ENCODE measurements at regions not wholly inside any gene's neighbourhood (a gene's known extent, or its start where the extent isn't known, plus 50 kb on each side); places are given as distances from the start of the nearest gene placed in this dataset.

- BruUV-seq (replicated peaks), result no TSS peak
- Histone ChIP-seq H3K9me3 (replicated peaks; ENCODE audit: control insufficient read depth, insufficient read depth, low read length) (no peaks in the 10 kb centered on the region), H4K20me1 (replicated peaks; ENCODE audit: control insufficient read depth, extremely low read depth, insufficient read depth, low read length) (no peaks in the 10 kb centered on the region), H3K79me2 (ENCODE audit: control insufficient read depth, insufficient read depth, low read length) (no peaks in the 10 kb centered on the region), H3K9ac (replicated peaks; ENCODE audit: extremely low read depth, insufficient read depth, low read length) (no peak overlapping the region), H3K9me1 (replicated peaks; ENCODE audit: control insufficient read depth, extremely low read depth, insufficient read depth, low read length) (no peaks in the 10 kb centered on the region), H3K36me3 (ENCODE audit: control insufficient read depth in 2 of 2, extremely low read depth in 1 of 2, insufficient read depth in 2 of 2, low read length in 2 of 2) (no peaks in the 10 kb centered on the region), H3K4me1 (ENCODE audit: control insufficient read depth, extremely low read depth, insufficient read depth, low read length) (no peaks in the 10 kb centered on the region), H3K4me3 (replicated peaks in 1 of 3; ENCODE audit: insufficient read depth in 1 of 3, low read depth in 1 of 3, low read length in 3 of 3) (no peak overlapping the region), H3K27me3 (ENCODE audit: control insufficient read depth in 2 of 2, insufficient read depth in 2 of 2, low read length in 2 of 2) (no peaks in the 10 kb centered on the region), H2AFZ (ENCODE audit: low read depth, low read length) (no peak overlapping the region), H3K27ac (ENCODE audit: insufficient read depth, low read depth, low read length) (no peak overlapping the region), H3K4me2 (ENCODE audit: insufficient read depth, low read length) (no peak overlapping the region)
- ChIA-PET POLR2A (no interaction called here), CTCF (interaction anchor here (1.3 kb wide), 1 partner anchor 243 kb away, joined by 5 read pairs; no protein-coding TSS in a partner anchor)
- no peak for DNase-seq (ENCODE audit: low read depth, low spot score)
- intact Hi-C loops (cut with micrococcal nuclease), result no loop called here
- dilution Hi-C loops (cut with MboI; ENCODE audit: extremely low pct_ligation_motif_present, low sequenced_read_pairs), result no loop called here
- TF ChIP-seq POLR2AphosphoS5 (IDR thresholded peaks at IDR 0.05; ENCODE audit: insufficient read depth, low read depth, low read length) (no peak), FOS (IDR thresholded peaks at IDR 0.05; ENCODE audit: borderline replicate concordance, insufficient read depth, low read length) (no peak), MYC (IDR thresholded peaks at IDR 0.05; ENCODE audit: low read depth, low read length) (no peak), MAX (IDR thresholded peaks at IDR 0.05; ENCODE audit: insufficient read depth, insufficient read length) (no peak), JUN (IDR thresholded peaks at IDR 0.05; ENCODE audit: borderline replicate concordance, insufficient read depth, insufficient read length, low read depth) (no peak), EZH2 (IDR thresholded peaks at IDR 0.05; ENCODE audit: borderline replicate concordance, low read depth, low read length, severe bottlenecking) (no peak), POLR2A (IDR thresholded peaks at IDR 0.05; ENCODE audit: low read depth, low read length) (no peak), CTCF (IDR thresholded peaks at IDR 0.05; ENCODE audit: extremely low read depth in 1 of 2, insufficient read depth in 1 of 2, low read depth in 1 of 2, low read length in 2 of 2) (no peak)
- FAIRE-seq, result no peak
Measured at GRCh38 chr12:107375231-107375630, 281.9 kb upstream of the CRY1 start.
